ENCODE measurements at regions not wholly inside any gene's neighbourhood (a gene's known extent, or its start where the extent isn't known, plus 50 kb on each side); places are given as distances from the start of the nearest gene placed in this dataset.

- Histone ChIP-seq H4K8ac (replicated peaks; ENCODE audit: insufficient read length, low read depth, low read length) (no peak overlapping the region), H3K4me2 (ENCODE audit: insufficient read depth, insufficient read length, low read length) (no peak overlapping the region), H2BK120ac (ENCODE audit: low read depth, low read length, poor library complexity, severe bottlenecking) (no peak overlapping the region), H3K18ac (ENCODE audit: insufficient read length, low read depth, low read length) (no peak overlapping the region), H3K9me3 (ENCODE audit: control insufficient read depth, low read depth, low read length) (no peaks in the 10 kb centered on the region), H3K14ac (ENCODE audit: insufficient read depth, low read length) (no peak overlapping the region), H3K79me1 (ENCODE audit: insufficient read depth, low read depth, low read length, poor library complexity, severe bottlenecking) (no peaks in the 10 kb centered on the region), H2BK20ac (ENCODE audit: low read depth, low read length, poor library complexity, severe bottlenecking) (no peak overlapping the region), H3T11ph (ENCODE audit: low read length) (no peak overlapping the region), H3K4me1 (ENCODE audit: insufficient read depth, low read length) (no peaks in the 10 kb centered on the region), H4K20me1 (ENCODE audit: control insufficient read depth, insufficient read depth, insufficient read length) (no peaks in the 10 kb centered on the region), H2BK5ac (ENCODE audit: insufficient read length, low read length) (no peak overlapping the region), H4K91ac (ENCODE audit: insufficient read length, low read depth, low read length) (no peak overlapping the region), H3K4ac (ENCODE audit: low read depth, low read length) (no peak overlapping the region), H3K23me2 (ENCODE audit: insufficient read length, low read depth, low read length, poor library complexity, severe bottlenecking) (no peaks in the 10 kb centered on the region), H2AK5ac (ENCODE audit: insufficient read length, low read length) (no peak overlapping the region), H2BK12ac (ENCODE audit: insufficient read length, low read depth, low read length) (no peak overlapping the region), H2BK15ac (ENCODE audit: low read depth, low read length) (no peak overlapping the region), H3K27ac (ENCODE audit: insufficient read length, low read depth, low read length) (no peak overlapping the region), H3K9ac (ENCODE audit: extremely low read depth, insufficient read length, low read length) (no peak overlapping the region), H3K79me2 (ENCODE audit: insufficient read depth, low read length) (no peaks in the 10 kb centered on the region), H3K56ac (ENCODE audit: insufficient read length, low read depth, low read length) (no peak overlapping the region), H4K5ac (ENCODE audit: insufficient read length, low read depth, low read length) (no peak overlapping the region), H2AFZ (ENCODE audit: low read length) (no peak overlapping the region), H3K27me3 (ENCODE audit: insufficient read depth, low read length) (no peaks in the 10 kb centered on the region), H3K23ac (ENCODE audit: insufficient read length, low read depth, low read length) (no peak overlapping the region)
- Mint-ChIP-seq H3K27me3 (ENCODE audit: low read depth) (peaks cover 3% of the 10 kb centered on the region), H3K4me1 (peaks cover 11 to 12% of the 10 kb centered on the region in 2 experiments), H3K4me3 (no peak overlapping the region), H3K9me3 (peaks cover 3 to 7% of the 10 kb centered on the region in 2 experiments; a peak in 4 of 5 replicates), H3K36me3 (ENCODE audit: insufficient read depth in 1 of 3, low read depth in 3 of 3) (peaks cover 0 to 4% (median 0%) of the 10 kb centered on the region in 3 experiments; a peak in 2 of 7 replicates), H3K27ac (no peak overlapping the region)
- no peak for TF ChIP-seq CTCF (conservative IDR thresholded peaks at IDR 0.05)
- WGBS (ENCODE audit: extremely low coverage, insufficient read length, low lambda C conversion rate), result no CpG with 5 or more reads among the region's 2 CpGs
- no peak for DNase-seq
Observed at GRCh38 chr2:8441986-8442385, 239.9 kb upstream of the ID2 start.

Measured in H9 (cell line).